ENCODE measurements at regions not wholly inside any gene's neighbourhood (a gene's known extent, or its start where the extent isn't known, plus 50 kb on each side); places are given as distances from the start of the nearest gene placed in this dataset.

- no peaks in the 10 kb centered on the region for H3K79me2 ChIP-seq (ENCODE audit: control insufficient read depth, low read length)
- H3K4me2 ChIP-seq (ENCODE audit: low read length) = no peak overlapping the region
- no peaks in the 10 kb centered on the region for H4K20me1 ChIP-seq (ENCODE audit: control insufficient read depth, insufficient read depth, low read depth, low read length)
- H3K36me3 ChIP-seq (ENCODE audit: control insufficient read depth, low read length) = no peaks in the 10 kb centered on the region
- H3K9me3 ChIP-seq (ENCODE audit: control insufficient read depth, insufficient read depth, low read length) = no peaks in the 10 kb centered on the region
- no peak overlapping the region for H3K4me3 ChIP-seq (ENCODE audit: low read length)
- peaks cover 12% of the 10 kb centered on the region for H3K4me1 ChIP-seq (ENCODE audit: control insufficient read depth, low read length)
- H3K9me2 ChIP-seq (replicated peaks; ENCODE audit: control insufficient read depth, low read length) = no peaks in the 10 kb centered on the region
- no peak for TF ChIP-seq EZH2phosphoT487 (IDR thresholded peaks at IDR 0.05; ENCODE audit: borderline replicate concordance, low read length)
- TF ChIP-seq CTCF (IDR thresholded peaks at IDR 0.05; ENCODE audit: low read depth, low read length, poor library complexity, severe bottlenecking) = no peak
- H3K27me3 ChIP-seq (ENCODE audit: control insufficient read depth, low read length) = no peaks in the 10 kb centered on the region
- H3K27ac ChIP-seq (ENCODE audit: low read depth, low read length) = no peak overlapping the region
- H3F3A ChIP-seq (ENCODE audit: control insufficient read depth, insufficient read depth) = no peaks in the 10 kb centered on the region
These were observed 109.5 kb downstream of the SP3 start for GRCh38 chr2:173855661-173856060.
